Adrenal gland (tissue), 5 donors: ENCODE measurements at regions not wholly inside any gene's neighbourhood (a gene's known extent, or its start where the extent isn't known, plus 50 kb on each side); places are given as distances from the start of the nearest gene placed in this dataset.

Experiments used
- POLR2A ChIP-seq, 2 donors: fragments of 450-650 bp; IDR thresholded peaks; one replicate each; pipeline ENCODE4 v1.6.1; 2017; ENCODE audit warnings: antibody characterized with exemption in 2 of 2, mild to moderate bottlenecking in 2 of 2, moderate library complexity in 1 of 2
- TF ChIP-seq, protein P1 (sequence below), 6 experiments: fragments of 450-650 bp in 4 of 6; fragments of 200-600 bp in 2 of 6; sonication (generic) in 1 of 6; IDR thresholded peaks; 1 replicate in 5 of 6; 2 replicates in 1 of 6; pipeline versions ENCODE4 v1.5.1 to v1.8.0; 2016 to 2021; ENCODE audit warnings: antibody characterized with exemption in 6 of 6, mild to moderate bottlenecking in 2 of 6, moderate library complexity in 1 of 6
- donor health status: DM: no; HTN: no; CAD: no.

- TF ChIP-seq POLR2A (IDR thresholded peaks at IDR 0.05): no peak
- TF ChIP-seq, protein P1, sequence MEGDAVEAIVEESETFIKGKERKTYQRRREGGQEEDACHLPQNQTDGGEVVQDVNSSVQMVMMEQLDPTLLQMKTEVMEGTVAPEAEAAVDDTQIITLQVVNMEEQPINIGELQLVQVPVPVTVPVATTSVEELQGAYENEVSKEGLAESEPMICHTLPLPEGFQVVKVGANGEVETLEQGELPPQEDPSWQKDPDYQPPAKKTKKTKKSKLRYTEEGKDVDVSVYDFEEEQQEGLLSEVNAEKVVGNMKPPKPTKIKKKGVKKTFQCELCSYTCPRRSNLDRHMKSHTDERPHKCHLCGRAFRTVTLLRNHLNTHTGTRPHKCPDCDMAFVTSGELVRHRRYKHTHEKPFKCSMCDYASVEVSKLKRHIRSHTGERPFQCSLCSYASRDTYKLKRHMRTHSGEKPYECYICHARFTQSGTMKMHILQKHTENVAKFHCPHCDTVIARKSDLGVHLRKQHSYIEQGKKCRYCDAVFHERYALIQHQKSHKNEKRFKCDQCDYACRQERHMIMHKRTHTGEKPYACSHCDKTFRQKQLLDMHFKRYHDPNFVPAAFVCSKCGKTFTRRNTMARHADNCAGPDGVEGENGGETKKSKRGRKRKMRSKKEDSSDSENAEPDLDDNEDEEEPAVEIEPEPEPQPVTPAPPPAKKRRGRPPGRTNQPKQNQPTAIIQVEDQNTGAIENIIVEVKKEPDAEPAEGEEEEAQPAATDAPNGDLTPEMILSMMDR (IDR thresholded peaks at IDR 0.05): no peak
Measured at GRCh38 chr12:81010641-81011040, 67.2 kb upstream of the ACSS3 start.
